Hepatic stellate cell (primary cell): ENCODE measurements at regions not wholly inside any gene's neighbourhood (a gene's known extent, or its start where the extent isn't known, plus 50 kb on each side); places are given as distances from the start of the nearest gene placed in this dataset.

Source experiments
- DNase-seq: peaks from one replicate; pipeline ENCODE4 v3.0.0; 2011; ENCODE audit warnings: low spot score

GRCh38 chr6:105611606-105612005 is 208.7 kb upstream of the PREP start:
- no peak for DNase-seq

DNA sequence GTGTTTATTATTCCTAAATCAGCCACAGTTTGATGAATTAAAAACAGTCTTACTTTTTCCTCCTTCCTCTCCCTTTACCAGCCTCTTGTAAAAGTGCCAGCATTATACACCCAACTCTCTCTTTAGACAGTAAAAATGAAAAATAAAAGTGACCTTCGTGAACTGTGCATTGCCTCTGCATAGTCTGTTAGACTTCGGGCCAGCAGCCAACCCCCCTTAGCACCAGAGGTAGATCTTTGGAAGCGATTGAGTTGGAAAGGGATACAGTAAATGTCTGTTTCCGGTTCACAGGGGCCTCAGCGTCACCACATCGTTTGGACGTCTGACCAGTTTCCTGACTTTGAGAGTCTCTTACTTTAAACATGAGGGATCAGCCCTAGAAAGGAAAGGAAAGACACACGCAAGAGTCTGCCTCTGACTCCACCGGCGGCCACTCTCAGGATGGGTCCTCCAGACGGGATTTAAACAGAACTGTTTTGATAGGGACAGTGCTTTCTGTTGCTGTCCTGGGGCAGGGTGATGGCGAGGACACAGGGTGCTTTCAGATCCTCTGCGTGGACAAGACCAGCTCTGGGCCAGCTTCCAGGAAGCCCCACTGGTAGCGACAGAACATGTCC is 206.6 kb upstream of the PREP start:
- peak; percentile 22 for DNase-seq

- DNase-seq, result peak; percentile 52
These were observed 206.0 kb upstream of the PREP start for GRCh38 chr6:105608711-105609374.

GRCh38 chr6:105607636-105608621 is 205.0 kb upstream of the PREP start:
- no peak for DNase-seq

DNA sequence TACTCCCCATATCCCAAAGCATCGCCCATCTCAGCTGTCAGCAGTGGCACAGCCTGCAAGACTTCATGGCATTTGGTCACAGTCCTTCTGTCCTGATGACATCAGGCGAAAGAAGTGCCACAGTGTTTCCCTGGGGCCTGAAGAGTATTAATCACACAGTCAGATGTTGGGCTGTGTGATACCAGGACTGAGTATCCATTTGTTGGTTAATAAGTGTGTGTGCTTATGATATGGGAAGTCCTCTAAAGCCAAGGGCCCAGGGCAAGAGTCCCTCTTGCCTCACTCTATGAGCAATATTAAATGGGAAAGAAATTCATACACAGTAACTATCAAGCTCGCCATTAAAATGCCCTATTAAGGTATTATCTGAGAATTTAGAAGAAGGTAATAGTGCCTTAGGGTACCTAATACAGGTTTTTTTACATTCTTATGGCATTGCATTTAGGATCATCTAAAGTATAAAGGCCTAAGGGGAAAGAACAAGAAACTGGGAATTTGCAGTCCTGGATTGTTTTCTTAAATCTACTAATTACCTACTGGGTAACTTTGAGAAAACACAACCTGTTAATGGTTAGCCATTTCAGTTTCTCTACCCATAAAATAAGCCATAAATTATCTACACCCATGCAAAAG is 204.1 kb upstream of the PREP start:
- no peak for DNase-seq

DNA sequence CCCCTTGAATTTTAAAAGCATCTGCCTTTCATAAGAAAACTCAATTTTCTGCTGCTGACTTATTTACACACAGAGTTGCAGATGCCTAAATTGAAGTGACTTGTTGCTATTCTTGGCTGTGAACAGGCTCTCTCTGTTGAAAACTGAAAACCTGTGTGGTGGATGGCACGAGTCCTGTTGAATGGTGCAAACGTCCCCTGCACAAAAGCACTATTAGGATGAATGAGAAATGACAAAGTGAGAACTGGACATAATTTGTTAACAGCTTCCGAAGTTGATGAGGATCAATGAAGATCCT is 201.7 kb upstream of the PREP start:
- DNase-seq, result no peak

GRCh38 chr6:105603788-105604586 is 201.1 kb upstream of the PREP start:
- no peak for DNase-seq

GRCh38 chr6:105601541-105602236 is 198.8 kb upstream of the PREP start:
- peak; percentile 63 for DNase-seq

DNA sequence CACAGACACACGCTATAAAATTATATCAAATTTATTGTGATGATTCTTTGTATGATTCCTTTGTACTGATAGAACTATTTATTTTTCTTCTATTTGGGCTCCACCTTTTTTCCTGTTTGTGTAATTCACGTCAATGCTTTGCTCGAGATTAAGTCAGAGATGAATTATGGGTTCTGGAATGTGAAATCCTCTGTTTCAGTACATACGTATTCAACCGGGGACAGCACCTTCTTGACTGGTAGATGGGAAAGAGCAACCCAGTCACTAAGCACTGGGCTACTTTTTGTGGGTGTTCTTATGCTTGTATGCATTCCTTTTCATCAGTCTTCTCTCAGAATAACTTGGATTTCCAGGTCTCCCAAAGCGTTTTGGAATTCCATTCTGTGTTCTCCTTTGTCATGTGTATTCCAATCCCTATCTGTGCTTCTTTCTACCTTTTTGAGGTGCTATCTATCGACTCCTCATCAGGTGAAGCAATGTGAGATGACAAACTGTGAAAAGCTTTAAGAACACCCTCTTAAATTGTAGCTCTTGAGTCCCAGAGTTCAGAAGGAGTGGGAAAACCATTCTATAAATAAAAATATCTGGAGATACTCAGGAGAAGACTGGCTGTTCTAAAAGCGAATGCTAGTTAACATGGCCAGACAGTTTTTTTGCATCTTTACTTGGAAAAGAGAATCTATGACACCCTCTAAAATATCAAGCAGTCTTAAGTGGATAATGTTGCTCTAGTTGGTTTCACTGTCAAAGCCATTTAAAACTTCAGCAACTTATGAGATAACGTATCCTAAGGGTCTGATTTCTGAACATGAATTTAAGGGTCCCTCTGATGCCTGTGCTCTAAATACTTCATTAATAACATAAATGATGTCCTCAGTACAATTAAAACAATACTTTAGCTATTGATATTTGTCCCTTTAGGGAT is 197.7 kb upstream of the PREP start:
- DNase-seq, result no peak

DNA sequence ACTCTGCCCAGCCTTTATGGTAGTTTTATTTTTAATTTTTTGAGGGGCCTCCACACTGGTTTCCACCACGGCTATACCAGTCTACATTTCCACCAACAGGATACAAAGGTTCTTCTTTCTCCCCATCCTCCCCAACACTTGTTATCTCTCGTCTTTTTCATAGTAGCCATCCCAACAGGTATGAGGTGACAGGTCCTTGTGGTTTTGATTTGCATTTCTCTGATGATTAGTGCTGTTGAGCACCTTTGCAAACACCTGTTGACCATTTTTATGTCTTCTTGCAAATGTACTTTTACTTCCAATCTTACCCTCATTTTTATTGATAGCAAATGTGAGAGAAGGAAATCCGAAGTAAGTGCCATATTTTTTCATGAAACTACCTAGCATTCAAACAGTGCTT is 195.4 kb upstream of the PREP start:
- DNase-seq, result no peak

GRCh38 chr6:105596284-105596755 is 193.4 kb upstream of the PREP start:
- peak; percentile 63 for DNase-seq

GRCh38 chr6:105595829-105596228 is 192.9 kb upstream of the PREP start:
- DNase-seq, result no peak

- DNase-seq, result no peak
These were observed 191.9 kb upstream of the PREP start for GRCh38 chr6:105594821-105595220.

DNA sequence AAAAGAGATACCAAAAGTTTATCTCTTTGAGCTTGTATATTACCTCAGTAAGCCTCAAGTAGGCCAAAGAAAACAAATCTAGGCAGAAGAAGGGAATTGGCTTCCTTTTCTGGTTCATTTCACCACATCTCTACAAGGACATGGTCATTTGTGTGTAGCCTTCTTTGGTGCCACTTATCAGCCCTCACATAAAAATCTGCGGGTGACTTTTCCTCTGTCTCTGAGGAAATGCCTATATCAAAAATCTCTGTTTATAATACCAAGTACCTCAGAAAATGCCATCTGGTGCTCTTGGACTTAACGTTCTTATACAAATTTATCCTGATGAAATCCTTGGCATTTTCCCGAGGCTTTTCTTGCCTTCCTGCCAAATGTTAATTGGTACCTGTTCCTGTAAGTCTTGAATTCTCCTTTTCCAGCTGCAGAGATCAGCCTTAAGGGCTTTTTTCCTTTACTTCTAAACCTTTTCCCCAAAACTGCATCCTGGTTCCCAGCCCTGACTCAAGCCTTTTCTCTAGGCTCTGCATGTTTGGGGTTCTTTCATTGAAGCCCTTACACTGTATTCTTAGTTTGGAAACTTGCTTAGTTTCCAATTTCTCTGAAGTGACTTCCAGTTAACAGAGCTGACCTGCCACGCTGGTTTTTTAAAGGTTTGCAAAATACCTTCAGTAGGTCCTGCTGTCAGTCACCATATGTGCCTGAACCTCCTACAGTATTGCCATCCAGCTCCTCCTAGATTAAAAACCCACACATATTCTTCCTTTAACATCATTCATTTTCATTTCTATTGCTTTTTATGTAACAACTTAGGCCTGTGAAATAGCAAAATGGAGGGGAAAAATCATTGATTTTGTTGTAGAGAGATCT is 191.2 kb upstream of the PREP start:
- no peak for DNase-seq

DNA sequence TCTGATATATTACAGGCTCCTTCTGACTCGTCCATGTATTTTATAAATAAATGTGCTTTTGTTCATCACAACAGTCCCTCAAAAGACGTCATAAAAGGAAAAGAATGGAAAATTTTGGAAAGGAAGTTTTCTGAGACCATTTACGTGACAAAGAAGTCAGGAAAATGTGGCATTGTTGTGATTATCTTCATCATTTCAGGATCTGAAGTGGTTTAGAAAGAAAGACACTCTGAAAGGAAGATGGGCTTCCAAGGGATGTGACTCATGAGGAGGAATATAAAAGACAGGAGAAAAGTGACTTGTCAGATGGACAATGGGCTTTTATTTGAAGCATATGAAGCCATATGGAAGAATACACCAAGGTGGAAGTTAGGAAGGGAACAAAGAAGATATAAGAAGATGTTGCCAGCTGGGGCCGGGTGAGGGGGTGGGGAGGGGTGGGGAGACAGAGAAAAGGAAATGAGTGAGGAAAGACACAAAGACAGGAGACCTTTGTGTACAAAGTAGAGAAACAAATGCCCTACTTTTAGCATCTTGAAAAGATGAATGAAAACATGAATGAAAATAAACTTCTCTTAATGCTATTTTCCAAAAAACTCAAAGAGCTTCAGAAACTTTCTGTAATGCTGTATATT is 190.3 kb upstream of the PREP start:
- DNase-seq, result no peak

- no peak for DNase-seq
These were observed 189.4 kb upstream of the PREP start for GRCh38 chr6:105592329-105592728.

DNA sequence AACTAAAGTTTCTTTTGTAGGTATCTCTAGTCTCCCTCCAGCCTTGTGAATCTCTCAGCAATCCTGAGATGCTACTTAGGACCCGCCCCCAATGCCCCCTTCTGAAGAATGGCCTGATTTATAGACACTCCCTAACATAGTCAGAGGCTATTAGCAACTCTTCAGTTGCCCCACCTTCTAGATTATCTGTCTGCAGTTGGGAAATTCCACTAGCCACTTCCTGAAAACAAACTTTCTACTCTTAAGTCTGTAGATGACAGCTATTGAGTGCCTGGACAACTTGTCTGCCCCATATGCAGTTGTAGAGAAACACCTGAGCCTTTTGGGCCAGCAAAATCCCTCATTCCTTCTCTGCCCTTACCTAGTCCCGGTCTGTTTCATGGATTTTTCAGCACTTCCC is 188.2 kb upstream of the PREP start:
- DNase-seq, result no peak

GRCh38 chr6:105588123-105588710 is 185.3 kb upstream of the PREP start:
- no peak for DNase-seq
